GM13976 (cell line): ENCODE measurements at regions not wholly inside any gene's neighbourhood (a gene's known extent, or its start where the extent isn't known, plus 50 kb on each side); places are given as distances from the start of the nearest gene placed in this dataset.
"Not testable (repeated sequence)": the region's sequence is repeated elsewhere in the genome, so short reads cannot be mapped to it uniquely, and the experiment has no call there.

ENCODE experiments used
- DNase-seq: peaks from one replicate; pipeline ENCODE4 v3.0.0; 2012; ENCODE audit warnings: low spot score
- CTCF ChIP-seq: IDR thresholded peaks from 2 replicates; pipeline ENCODE4 v1.5.1; 2012; ENCODE audit warnings: borderline replicate concordance, mild to moderate bottlenecking; ENCODE audit not compliant: insufficient read depth; ENCODE audit errors: extremely low read depth, missing control alignments, control extremely low read depth
- in situ Hi-C: fragments of 300-500 bp; cut with MboI; formaldehyde crosslinking; loops from one replicate; pipeline ENCODE4 v1.12.0; 2022; ENCODE audit warnings: low sequenced_read_pairs, mixed read lengths, inconsistent platforms; ENCODE audit not compliant: unreplicated experiment

GRCh38 chr7:67663644-67664043 lies 667.0 kb downstream of the TYW1 start:
- TF ChIP-seq CTCF = no peak
- in situ Hi-C loops = no loop called here

GRCh38 chr7:67666359-67666758 lies 669.7 kb downstream of the TYW1 start:
- DNase-seq, in situ Hi-C loops: not testable (repeated sequence)

More at GRCh38 chr7:67663644-67664043, 667.0 kb downstream of the TYW1 start:
- no peak for DNase-seq

- in situ Hi-C loops = no loop called here
- DNase-seq = no peak
- no peak for TF ChIP-seq CTCF
Observed at GRCh38 chr7:67671006-67671548, 674.4 kb downstream of the TYW1 start.

GRCh38 chr7:67673861-67674260 lies 677.2 kb downstream of the TYW1 start:
- in situ Hi-C loops = no loop called here
- DNase-seq = no peak
- no peak for TF ChIP-seq CTCF

- DNase-seq, in situ Hi-C loops: not testable (repeated sequence)
Observed at GRCh38 chr7:67674862-67675261, 678.2 kb downstream of the TYW1 start.

GRCh38 chr7:67675971-67676370 lies 679.3 kb downstream of the TYW1 start:
- no peak for TF ChIP-seq CTCF
- in situ Hi-C loops = no loop called here
- DNase-seq = no peak

- DNase-seq = no peak
- in situ Hi-C loops = no loop called here
- TF ChIP-seq CTCF = no peak
Observed at GRCh38 chr7:67678419-67678818, 681.8 kb downstream of the TYW1 start.

- no peak for TF ChIP-seq CTCF
- DNase-seq = no peak
- in situ Hi-C loops = no loop called here
Observed at GRCh38 chr7:67683628-67684027, 687.0 kb downstream of the TYW1 start.
